NT2/D1 (cell line): ENCODE measurements at regions not wholly inside any gene's neighbourhood (a gene's known extent, or its start where the extent isn't known, plus 50 kb on each side); places are given as distances from the start of the nearest gene placed in this dataset.
"Not testable (repeated sequence)": the region's sequence is repeated elsewhere in the genome, so short reads cannot be mapped to it uniquely, and the experiment has no call there.

Experiments
- DNase-seq: peaks from one replicate; pipeline ENCODE4 v3.0.0-alpha.2; 2011; ENCODE audit warnings: low read depth, low spot score
- H3K27me3 ChIP-seq: 2 replicates; pipeline ENCODE4 v1.6.0; 2011; ENCODE audit warnings: mild to moderate bottlenecking; ENCODE audit not compliant: insufficient read length, insufficient read depth
- H3K36me3 ChIP-seq: 2 replicates; pipeline ENCODE4 v1.6.1; 2011; ENCODE audit warnings: mild to moderate bottlenecking, low read length, mixed read lengths; ENCODE audit not compliant: insufficient read depth, insufficient read length
- H3K4me1 ChIP-seq: 2 replicates; pipeline ENCODE4 v1.5.1; 2011; ENCODE audit not compliant: insufficient read depth, insufficient read length
- H3K4me3 ChIP-seq: 2 replicates; pipeline ENCODE4 v1.5.1; 2011; ENCODE audit warnings: low read depth; ENCODE audit not compliant: insufficient read length
- H3K9ac ChIP-seq: 2 replicates; pipeline ENCODE4 v1.6.0; 2011; ENCODE audit warnings: low read depth; ENCODE audit not compliant: insufficient read length
- H3K9me3 ChIP-seq: 2 replicates; pipeline ENCODE4 v1.5.1; 2011; ENCODE audit warnings: mild to moderate bottlenecking, low read length; ENCODE audit not compliant: insufficient read depth
- SUZ12 ChIP-seq: IDR thresholded peaks from 2 replicates; pipeline ENCODE4 v1.6.1; 2011; ENCODE audit not compliant: insufficient read length, insufficient read depth; ENCODE audit errors: extremely low read depth
- YY1 ChIP-seq: IDR thresholded peaks from 2 replicates; pipeline ENCODE4 v1.6.1; 2011; ENCODE audit not compliant: insufficient read length, insufficient read depth
- ZNF274 ChIP-seq: IDR thresholded peaks from 2 replicates; pipeline ENCODE4 v1.6.1; 2011; ENCODE audit warnings: mild to moderate bottlenecking, low read depth, low read length

DNA sequence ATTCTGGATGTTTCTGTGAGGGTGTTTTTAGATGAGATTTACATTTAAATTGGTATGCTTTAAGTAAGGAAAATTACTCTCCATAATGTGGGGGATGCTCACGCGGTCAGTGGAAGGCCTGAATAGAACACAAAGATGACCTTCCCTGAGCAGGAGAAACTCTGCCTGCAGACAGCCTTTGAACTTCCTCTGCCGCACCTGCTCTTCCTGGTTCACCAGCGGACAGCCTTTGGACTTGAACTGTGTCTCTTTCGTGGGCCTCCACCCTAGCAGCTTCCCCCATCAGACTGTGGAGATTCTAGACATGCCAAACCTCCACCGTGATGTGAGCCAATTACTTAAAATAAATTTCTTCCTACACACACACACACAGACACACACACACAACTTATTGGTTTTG, 210.7 kb downstream of the EFCAB11 start:
- Histone ChIP-seq H3K4me1 (no peaks in the 10 kb centered on the region), H3K4me3 (no peak overlapping the region), H3K27me3 (no peaks in the 10 kb centered on the region), H3K9me3 (peaks cover 18% of the 10 kb centered on the region; the same call in 1 of the 2 replicates), H3K9ac (no peak overlapping the region), H3K36me3 (no peaks in the 10 kb centered on the region)
- no peak for DNase-seq
- TF ChIP-seq SUZ12 (no peak), YY1 (no peak), ZNF274 (no peak)

DNA sequence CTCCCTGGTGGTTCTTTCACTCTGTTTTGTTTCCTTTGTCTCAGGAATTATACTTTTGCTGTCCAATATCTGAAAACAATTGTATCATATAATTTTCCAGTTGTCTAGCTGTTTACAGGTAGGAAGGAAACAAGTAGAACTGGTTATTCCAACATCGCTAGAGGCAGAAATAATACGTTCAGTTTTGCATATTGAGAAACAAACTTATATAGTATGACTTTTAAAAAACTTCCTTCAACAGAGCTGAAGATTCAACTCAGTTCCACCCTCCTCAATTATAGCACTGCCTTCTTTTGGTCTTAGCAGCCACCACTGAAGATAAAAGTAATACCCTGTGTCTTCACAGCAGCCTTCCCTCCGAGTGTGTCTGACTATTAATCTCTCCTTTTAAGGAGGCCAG, 214.3 kb downstream of the EFCAB11 start:
- no peaks in the 10 kb centered on the region for H3K36me3 ChIP-seq

DNA sequence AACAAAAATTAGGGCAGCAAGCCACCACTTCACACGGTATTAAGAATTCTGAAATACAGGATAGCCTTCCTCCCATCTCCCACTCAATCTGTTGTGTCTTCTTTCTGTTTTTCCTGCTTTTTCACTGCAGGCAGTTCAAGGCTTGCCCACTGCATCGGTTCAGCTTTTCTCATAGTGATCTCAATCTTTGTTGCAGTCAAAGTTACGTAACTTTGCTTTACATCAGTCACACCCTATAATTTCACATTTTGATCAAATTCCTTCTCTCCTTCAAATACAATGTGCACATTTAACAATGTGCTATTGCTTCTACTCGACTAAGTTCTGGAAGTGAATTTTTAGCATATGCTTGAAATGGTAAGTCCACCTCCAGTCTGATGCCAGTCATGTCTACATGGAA, 217.6 kb downstream of the EFCAB11 start:
- TF ChIP-seq ZNF274 (no peak), SUZ12 (no peak)
- Histone ChIP-seq H3K9ac (no peak overlapping the region), H3K4me1 (no peaks in the 10 kb centered on the region), H3K27me3 (no peaks in the 10 kb centered on the region), H3K9me3 (0 out of 2 replicates have a peak, but pooled peaks cover under 1% of the 10 kb centered on the region), H3K36me3 (no peaks in the 10 kb centered on the region), H3K4me3 (no peak overlapping the region)
- DNase-seq, result no peak

More for the DNA sequence above, 214.3 kb downstream of the EFCAB11 start:
- no peak overlapping the region for H3K4me3 ChIP-seq
- no peaks in the 10 kb centered on the region for H3K27me3 ChIP-seq
- peaks cover 12% of the 10 kb centered on the region; the same call in 1 of the 2 replicates for H3K9me3 ChIP-seq
- DNase-seq, result no peak
- H3K9ac ChIP-seq, result no peak overlapping the region
- no peak for TF ChIP-seq SUZ12
- TF ChIP-seq YY1, result no peak
- TF ChIP-seq ZNF274, result no peak
- H3K4me1 ChIP-seq, result no peaks in the 10 kb centered on the region

DNA sequence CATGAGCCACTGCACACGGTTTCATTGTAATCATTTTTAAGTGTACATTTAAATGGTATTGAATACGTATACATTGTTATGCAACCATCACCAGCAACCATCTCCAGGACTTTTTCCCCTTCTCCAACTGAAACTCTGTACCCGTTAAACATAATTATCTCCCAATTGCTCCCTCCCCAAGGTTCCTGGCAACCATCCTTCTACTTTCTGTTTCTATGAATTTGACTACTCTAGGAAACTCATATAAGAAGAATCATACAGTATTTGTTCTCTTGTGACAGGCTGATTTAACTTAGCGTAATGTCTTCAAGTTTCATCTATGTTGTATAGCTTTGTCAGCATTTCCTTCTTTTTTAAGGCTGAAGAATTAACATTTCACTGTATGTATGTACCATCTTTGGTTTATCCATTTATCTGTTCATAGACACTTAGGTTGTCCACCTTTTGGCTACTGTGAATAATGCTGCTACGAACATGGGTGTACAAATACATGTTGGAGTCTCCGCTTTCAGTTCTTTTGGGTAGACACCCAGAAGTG, 223.1 kb downstream of the EFCAB11 start:
- Histone ChIP-seq H3K27me3 (no peaks in the 10 kb centered on the region), H3K9ac (no peak overlapping the region), H3K9me3 (no peaks in the 10 kb centered on the region), H3K4me3 (no peak overlapping the region), H3K36me3 (no peaks in the 10 kb centered on the region), H3K4me1 (no peaks in the 10 kb centered on the region)
- TF ChIP-seq SUZ12 (no peak), ZNF274 (no peak), YY1 (no peak)
- no peak for DNase-seq

DNA sequence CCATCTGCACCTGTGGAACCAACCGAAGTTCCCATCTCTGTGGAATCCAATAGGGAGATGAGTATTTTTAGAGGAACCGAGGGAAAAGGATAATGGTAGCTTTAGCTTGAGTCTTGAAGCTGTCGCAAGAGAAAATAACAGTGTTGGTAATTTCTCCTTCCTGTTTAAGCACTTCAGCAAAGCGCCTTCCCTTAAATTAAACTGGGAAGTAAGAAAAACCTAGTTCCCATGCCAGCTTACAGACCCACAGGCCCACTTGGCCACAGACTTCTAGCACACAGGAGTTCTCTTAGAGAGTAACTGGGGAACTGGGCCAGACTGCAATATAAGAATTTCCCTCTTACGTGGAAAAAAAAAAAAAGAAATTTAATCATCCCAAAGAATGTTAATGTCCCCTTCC, 223.8 kb downstream of the EFCAB11 start:
- Histone ChIP-seq H3K36me3 (no peaks in the 10 kb centered on the region), H3K4me3 (no peak overlapping the region), H3K27me3 (no peaks in the 10 kb centered on the region), H3K9me3 (no peaks in the 10 kb centered on the region), H3K4me1 (no peaks in the 10 kb centered on the region), H3K9ac (no peak overlapping the region)
- DNase-seq, result no peak
- TF ChIP-seq SUZ12, result no peak

DNA sequence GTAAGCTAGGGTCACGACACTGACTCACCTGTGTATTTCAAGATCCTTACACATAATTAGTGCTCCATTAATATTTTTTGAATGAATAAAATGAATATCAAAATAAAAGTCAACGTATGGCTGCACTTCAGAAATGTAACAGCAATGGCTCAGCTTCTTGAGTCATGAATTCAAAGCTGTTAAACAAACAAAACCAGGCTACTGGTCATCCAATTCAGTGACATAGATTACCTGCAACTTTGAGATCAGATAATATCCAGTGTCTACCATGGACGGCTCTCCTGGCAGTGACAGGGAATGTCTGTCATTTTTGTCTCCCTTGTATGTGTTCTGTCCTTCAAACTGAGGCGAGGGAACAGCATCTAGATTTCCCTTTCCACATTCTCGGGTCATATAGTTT, 225.6 kb downstream of the EFCAB11 start:
- DNase-seq, result no peak
- no peak for TF ChIP-seq YY1
- TF ChIP-seq ZNF274, result no peak
- no peak for TF ChIP-seq SUZ12

DNA sequence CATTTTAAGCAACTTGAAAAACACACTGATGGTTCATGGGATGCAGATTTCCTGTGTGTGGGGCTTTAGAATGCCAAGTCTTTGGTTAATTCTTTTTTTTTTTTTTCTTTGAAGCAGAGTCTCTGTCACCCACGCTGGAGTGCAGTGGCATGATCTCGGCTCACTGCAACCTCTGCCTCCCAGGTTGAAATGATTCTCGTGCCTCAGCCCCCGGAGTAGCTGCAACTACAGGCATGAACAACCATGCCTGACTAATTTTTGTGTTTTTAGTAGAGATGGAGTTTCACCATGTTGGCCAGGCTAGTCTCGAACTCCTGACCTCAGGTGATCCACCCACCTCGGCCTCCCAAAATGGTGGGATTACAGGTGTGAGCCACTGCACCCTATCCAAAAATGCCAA, 228.3 kb downstream of the EFCAB11 start:
- H3K4me1 ChIP-seq, H3K9me3 ChIP-seq, H3K27me3 ChIP-seq, DNase-seq, H3K36me3 ChIP-seq, H3K4me3 ChIP-seq, H3K9ac ChIP-seq: not testable (repeated sequence)

More for the DNA sequence above, 225.6 kb downstream of the EFCAB11 start:
- H3K4me1 ChIP-seq, result no peaks in the 10 kb centered on the region
- no peak overlapping the region for H3K9ac ChIP-seq
- no peaks in the 10 kb centered on the region for H3K9me3 ChIP-seq
- no peaks in the 10 kb centered on the region for H3K36me3 ChIP-seq
- H3K27me3 ChIP-seq, result no peaks in the 10 kb centered on the region
- H3K4me3 ChIP-seq, result no peak overlapping the region

DNA sequence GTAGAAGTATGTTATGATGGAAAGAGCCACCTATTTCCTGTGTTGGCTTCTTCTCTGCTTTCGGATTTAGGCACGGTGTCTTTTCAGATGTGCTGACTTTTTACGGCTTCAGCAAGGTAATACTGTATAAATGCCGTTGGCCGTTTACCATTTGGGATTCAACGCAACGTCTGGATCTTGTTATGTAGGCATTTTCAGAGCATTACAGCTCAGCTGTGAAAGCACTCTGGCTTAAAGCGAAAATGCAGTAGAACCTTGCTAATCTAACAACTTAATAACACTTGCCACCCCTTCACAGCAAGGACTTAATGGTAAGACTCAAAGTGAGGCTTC, 229.9 kb downstream of the EFCAB11 start:
- Histone ChIP-seq H3K9ac (no peak overlapping the region), H3K4me3 (no peak overlapping the region)
- TF ChIP-seq SUZ12 (no peak), ZNF274 (no peak), YY1 (no peak)

More for the DNA sequence above, 229.9 kb downstream of the EFCAB11 start:
- no peaks in the 10 kb centered on the region for H3K36me3 ChIP-seq
- H3K27me3 ChIP-seq, result no peaks in the 10 kb centered on the region
- DNase-seq, result no peak
- no peaks in the 10 kb centered on the region for H3K4me1 ChIP-seq
- H3K9me3 ChIP-seq, result no peaks in the 10 kb centered on the region
